ENCODE measurements at regions not wholly inside any gene's neighbourhood (a gene's known extent, or its start where the extent isn't known, plus 50 kb on each side); places are given as distances from the start of the nearest gene placed in this dataset.

DNA sequence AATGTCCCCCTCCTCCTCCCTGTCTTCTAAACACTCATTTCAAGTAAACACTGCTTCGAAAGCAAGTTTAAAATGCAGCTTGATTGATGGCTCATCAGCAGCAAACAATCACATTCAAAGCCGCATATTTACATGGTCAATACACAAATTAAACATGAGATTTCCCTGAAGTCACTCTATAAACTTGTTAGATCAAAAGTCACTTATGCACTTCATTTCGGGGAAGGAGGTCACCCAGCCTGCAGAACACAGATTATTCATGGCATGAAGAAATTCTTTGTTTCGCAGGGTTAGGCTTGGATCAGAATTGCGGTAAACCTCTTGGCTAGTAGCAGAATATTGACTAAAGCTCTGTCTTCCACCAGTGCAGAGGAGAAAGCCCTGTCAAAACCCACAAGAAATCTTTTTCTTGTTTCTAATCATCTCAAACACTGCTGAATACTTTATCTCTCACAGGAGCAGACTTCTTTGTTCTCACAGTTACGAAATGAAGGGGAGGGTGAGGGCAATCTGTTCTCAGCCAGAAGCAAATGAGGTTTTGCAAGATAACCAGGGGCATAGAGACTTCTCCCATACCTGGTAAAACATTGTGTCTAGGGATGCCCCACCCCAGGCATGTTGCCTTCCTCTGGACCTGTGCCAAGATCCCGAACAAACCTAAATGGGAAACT, 133.3 kb upstream of the CHL1 start:
- no peak overlapping the region for H3K4me3 Mint-ChIP-seq (ENCODE audit: unreplicated experiment)

DNA sequence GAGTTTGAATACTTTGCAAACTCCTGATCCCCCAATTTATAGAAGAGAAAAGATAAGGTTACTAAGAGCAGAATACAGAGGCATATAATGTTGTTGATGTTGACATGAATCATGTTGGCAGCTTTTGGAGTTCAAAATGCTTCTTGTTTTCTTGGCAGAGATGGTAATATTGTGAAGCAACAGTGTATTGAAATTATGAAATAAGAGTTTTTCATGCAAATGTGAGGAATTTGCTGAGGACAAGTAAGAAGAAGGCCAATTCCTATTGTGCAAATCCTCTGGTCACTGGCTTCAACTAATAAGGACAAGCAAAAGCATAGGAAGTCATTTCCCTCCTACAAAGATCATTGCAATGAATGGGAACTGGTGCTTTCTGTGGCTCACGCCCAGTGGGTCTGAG, 126.9 kb upstream of the CHL1 start:
- H3K9me3 Mint-ChIP-seq (ENCODE audit: unreplicated experiment) = peaks cover 48% of the 10 kb centered on the region
- H3K36me3 Mint-ChIP-seq (ENCODE audit: low read depth, unreplicated experiment) = no peaks in the 10 kb centered on the region
- no peaks in the 10 kb centered on the region for H3K4me1 Mint-ChIP-seq (ENCODE audit: unreplicated experiment)
- H3K27me3 Mint-ChIP-seq (ENCODE audit: unreplicated experiment) = peaks cover 1% of the 10 kb centered on the region
- TF ChIP-seq, protein P1, sequence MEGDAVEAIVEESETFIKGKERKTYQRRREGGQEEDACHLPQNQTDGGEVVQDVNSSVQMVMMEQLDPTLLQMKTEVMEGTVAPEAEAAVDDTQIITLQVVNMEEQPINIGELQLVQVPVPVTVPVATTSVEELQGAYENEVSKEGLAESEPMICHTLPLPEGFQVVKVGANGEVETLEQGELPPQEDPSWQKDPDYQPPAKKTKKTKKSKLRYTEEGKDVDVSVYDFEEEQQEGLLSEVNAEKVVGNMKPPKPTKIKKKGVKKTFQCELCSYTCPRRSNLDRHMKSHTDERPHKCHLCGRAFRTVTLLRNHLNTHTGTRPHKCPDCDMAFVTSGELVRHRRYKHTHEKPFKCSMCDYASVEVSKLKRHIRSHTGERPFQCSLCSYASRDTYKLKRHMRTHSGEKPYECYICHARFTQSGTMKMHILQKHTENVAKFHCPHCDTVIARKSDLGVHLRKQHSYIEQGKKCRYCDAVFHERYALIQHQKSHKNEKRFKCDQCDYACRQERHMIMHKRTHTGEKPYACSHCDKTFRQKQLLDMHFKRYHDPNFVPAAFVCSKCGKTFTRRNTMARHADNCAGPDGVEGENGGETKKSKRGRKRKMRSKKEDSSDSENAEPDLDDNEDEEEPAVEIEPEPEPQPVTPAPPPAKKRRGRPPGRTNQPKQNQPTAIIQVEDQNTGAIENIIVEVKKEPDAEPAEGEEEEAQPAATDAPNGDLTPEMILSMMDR (IDR thresholded peaks at IDR 0.05; ENCODE audit: unreplicated experiment) = no peak
- H3K4me3 Mint-ChIP-seq (ENCODE audit: unreplicated experiment) = no peak overlapping the region
- DNase-seq (ENCODE audit: low spot score) = no peak
- H3K27ac Mint-ChIP-seq (ENCODE audit: unreplicated experiment) = no peak overlapping the region

More for the DNA sequence above, 133.3 kb upstream of the CHL1 start:
- Mint-ChIP-seq H3K27me3 (ENCODE audit: unreplicated experiment) (peaks cover 4% of the 10 kb centered on the region), H3K9me3 (ENCODE audit: unreplicated experiment) (peaks cover 36% of the 10 kb centered on the region), H3K4me1 (ENCODE audit: unreplicated experiment) (no peaks in the 10 kb centered on the region), H3K36me3 (ENCODE audit: low read depth, unreplicated experiment) (no peaks in the 10 kb centered on the region), H3K27ac (ENCODE audit: unreplicated experiment) (no peak overlapping the region)
- TF ChIP-seq, protein P1 (IDR thresholded peaks at IDR 0.05; ENCODE audit: unreplicated experiment) = no peak
- DNase-seq (ENCODE audit: low spot score) = no peak

DNA sequence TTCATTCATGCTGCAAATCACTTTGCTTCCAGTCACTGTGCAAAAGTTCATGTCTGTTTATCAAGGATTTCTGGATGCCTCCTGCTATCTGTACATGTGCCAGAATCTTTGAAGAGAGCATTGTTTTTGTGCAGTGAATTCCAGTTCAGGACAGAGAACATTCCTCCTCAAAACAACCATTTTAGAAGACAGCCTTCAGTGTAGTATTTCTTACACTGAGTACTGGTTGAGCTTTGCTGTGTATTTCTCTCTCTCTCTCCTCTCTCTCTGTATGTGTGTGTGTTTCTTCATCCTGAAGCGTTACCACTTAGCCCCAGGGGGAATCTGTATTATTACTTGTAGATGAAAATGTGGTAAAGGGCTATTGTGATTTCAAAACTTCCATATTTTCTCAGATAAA, 123.8 kb upstream of the CHL1 start:
- TF ChIP-seq, protein P1 (IDR thresholded peaks at IDR 0.05; ENCODE audit: unreplicated experiment) = no peak
- H3K4me1 Mint-ChIP-seq (ENCODE audit: unreplicated experiment) = no peaks in the 10 kb centered on the region
- H3K4me3 Mint-ChIP-seq (ENCODE audit: unreplicated experiment) = no peak overlapping the region
- no peak overlapping the region for H3K27ac Mint-ChIP-seq (ENCODE audit: unreplicated experiment)
- no peak for DNase-seq (ENCODE audit: low spot score)
- H3K36me3 Mint-ChIP-seq (ENCODE audit: low read depth, unreplicated experiment) = no peaks in the 10 kb centered on the region
- H3K9me3 Mint-ChIP-seq (ENCODE audit: unreplicated experiment) = peaks cover 38% of the 10 kb centered on the region
- H3K27me3 Mint-ChIP-seq (ENCODE audit: unreplicated experiment) = peaks cover 1% of the 10 kb centered on the region

DNA sequence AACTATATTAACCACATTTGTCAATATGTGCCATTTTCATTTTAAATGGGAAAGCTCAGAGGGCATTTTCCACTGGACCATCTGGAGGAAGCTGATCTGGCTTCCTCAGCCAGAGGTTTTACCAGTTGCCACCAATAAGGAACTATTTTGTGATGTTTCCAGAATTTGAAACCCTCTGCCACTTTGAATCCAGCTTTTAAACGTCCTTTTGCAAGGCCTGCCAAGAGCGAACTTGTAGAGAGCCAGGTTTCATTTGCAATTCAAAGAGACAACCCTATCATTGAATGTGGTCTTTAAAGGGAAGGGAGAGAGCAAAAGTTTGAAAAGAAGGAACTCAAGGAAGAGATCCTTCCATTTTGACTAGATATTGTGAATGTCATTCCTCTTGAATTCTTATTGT, 123.3 kb upstream of the CHL1 start:
- TF ChIP-seq, protein P1 (IDR thresholded peaks at IDR 0.05; ENCODE audit: unreplicated experiment) = no peak
- H3K4me1 Mint-ChIP-seq (ENCODE audit: unreplicated experiment) = no peaks in the 10 kb centered on the region
- no peak overlapping the region for H3K4me3 Mint-ChIP-seq (ENCODE audit: unreplicated experiment)
- H3K9me3 Mint-ChIP-seq (ENCODE audit: unreplicated experiment) = peaks cover 37% of the 10 kb centered on the region
- no peak overlapping the region for H3K27ac Mint-ChIP-seq (ENCODE audit: unreplicated experiment)
- peaks cover 1% of the 10 kb centered on the region for H3K27me3 Mint-ChIP-seq (ENCODE audit: unreplicated experiment)
- no peaks in the 10 kb centered on the region for H3K36me3 Mint-ChIP-seq (ENCODE audit: low read depth, unreplicated experiment)
- no peak for DNase-seq (ENCODE audit: low spot score)

DNA sequence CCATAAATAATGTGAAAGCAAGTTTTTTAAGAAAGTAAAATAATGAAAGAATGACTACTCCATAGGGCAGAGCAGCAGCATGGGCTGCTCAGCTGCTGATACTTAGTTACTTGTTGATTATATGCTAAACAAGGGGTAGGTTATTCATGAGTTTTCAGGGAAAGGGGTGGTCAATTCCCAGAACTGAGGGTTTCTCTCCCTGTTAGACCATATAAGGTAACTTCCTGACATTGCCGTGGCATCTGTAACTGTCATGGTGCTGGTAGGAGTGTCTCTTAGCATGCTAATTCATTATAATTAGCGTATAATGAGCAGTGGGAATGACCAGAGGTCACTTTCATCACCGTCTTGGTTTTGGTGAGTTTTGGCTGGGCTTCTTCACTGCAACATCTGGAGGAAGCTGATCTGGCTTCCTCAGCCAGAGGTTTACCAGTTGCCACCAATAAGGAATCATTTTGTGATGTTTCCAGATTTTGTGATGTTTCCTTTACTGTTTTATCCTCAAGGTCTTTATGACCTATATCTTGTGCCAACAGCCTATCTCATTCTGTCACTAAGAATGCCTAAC, 121.8 kb upstream of the CHL1 start:
- H3K9me3 Mint-ChIP-seq (ENCODE audit: unreplicated experiment) = peaks cover 29% of the 10 kb centered on the region
- no peaks in the 10 kb centered on the region for H3K36me3 Mint-ChIP-seq (ENCODE audit: low read depth, unreplicated experiment)
- peaks cover 1% of the 10 kb centered on the region for H3K27me3 Mint-ChIP-seq (ENCODE audit: unreplicated experiment)
- DNase-seq (ENCODE audit: low spot score) = no peak
- no peak overlapping the region for H3K27ac Mint-ChIP-seq (ENCODE audit: unreplicated experiment)
- TF ChIP-seq, protein P1 (IDR thresholded peaks at IDR 0.05; ENCODE audit: unreplicated experiment) = no peak
- H3K4me1 Mint-ChIP-seq (ENCODE audit: unreplicated experiment) = no peaks in the 10 kb centered on the region
- no peak overlapping the region for H3K4me3 Mint-ChIP-seq (ENCODE audit: unreplicated experiment)

Data from endothelial cell (in vitro differentiated cells).